IMR-90 (cell line): ENCODE measurements at regions not wholly inside any gene's neighbourhood (a gene's known extent, or its start where the extent isn't known, plus 50 kb on each side); places are given as distances from the start of the nearest gene placed in this dataset.

Experiments
- ATAC-seq: fragments of 200-7000 bp; cut with Tn5 transposase; 2 replicates; pipeline ENCODE4 v1.9.1; 2020; ENCODE audit warnings: low read depth, mild to moderate bottlenecking, moderate library complexity
- BruUV-seq: library from RNA; stranded (reverse); fragments of 400-500 nt; replicated peaks from 2 replicates; lab custom pipeline; 2021; lab: Mats Ljungman, UMichigan
- CTCF ChIA-PET: fragments of 300-600 bp; formaldehyde crosslinking; extraction: SDS; loops from one replicate; lab custom pipeline; 2021; ENCODE audit warnings: antibody characterized with exemption; lab: Yijun Ruan, JAX
- POLR2A ChIA-PET: fragments of 300-600 bp; sonication (Branson Sonifier 250); formaldehyde crosslinking; loops from one replicate; lab custom pipeline; 2022; ENCODE audit warnings: antibody characterized with exemption; ENCODE audit not compliant: unreplicated experiment; lab: Charles Lee
- DNase-seq: peaks from one replicate; pipeline ENCODE4 v3.0.0; 2013
- H2AFZ ChIP-seq: replicated peaks from 2 replicates; pipeline ENCODE3; 2013; ENCODE audit warnings: low read length, mild to moderate bottlenecking; ENCODE audit not compliant: poor library complexity
- H2AK5ac ChIP-seq: 2 replicates; pipeline ENCODE4 v1.6.1; 2013; ENCODE audit warnings: low read depth, low read length, inconsistent platforms
- H2AK9ac ChIP-seq: replicated peaks from 2 replicates; pipeline ENCODE3; 2013; ENCODE audit warnings: mild to moderate bottlenecking, low read depth, low read length, moderate library complexity; ENCODE audit not compliant: poor library complexity
- H2BK120ac ChIP-seq: 2 replicates; pipeline ENCODE4 v1.6.1; 2013; ENCODE audit warnings: low read depth, low read length, inconsistent platforms
- H2BK15ac ChIP-seq: 3 replicates; pipeline ENCODE4 v1.6.1; 2013; ENCODE audit warnings: low read depth, low read length, inconsistent platforms
- H2BK20ac ChIP-seq: 2 replicates; pipeline ENCODE4 v1.6.1; 2013; ENCODE audit warnings: low read depth, mild to moderate bottlenecking, inconsistent platforms, low read length, moderate library complexity
- H2BK5ac ChIP-seq: 2 replicates; pipeline ENCODE4 v1.6.1; 2013; ENCODE audit warnings: mild to moderate bottlenecking, low read depth, low read length, inconsistent platforms; ENCODE audit not compliant: poor library complexity, severe bottlenecking
- H3K14ac ChIP-seq: replicated peaks from 2 replicates; pipeline ENCODE4 v1.6.1; 2013; ENCODE audit warnings: low read depth, low read length, inconsistent platforms
- H3K18ac ChIP-seq: 2 replicates; pipeline ENCODE4 v1.6.1; 2013; ENCODE audit warnings: low read depth, low read length, control low read depth
- H3K23ac ChIP-seq: 2 replicates; pipeline ENCODE4 v1.6.1; 2013; ENCODE audit warnings: low read depth, low read length, inconsistent platforms
- H3K27ac ChIP-seq: 2 replicates; pipeline ENCODE4 v1.5.1; 2013; ENCODE audit warnings: mild to moderate bottlenecking, control low read depth, low read length; ENCODE audit not compliant: insufficient read depth
- H3K27me3 ChIP-seq: 2 replicates; pipeline ENCODE4 v1.6.1; 2013; ENCODE audit warnings: low read length; ENCODE audit not compliant: control insufficient read depth, insufficient read depth
- H3K36me3 ChIP-seq: 2 replicates; pipeline ENCODE4 v1.6.1; 2013; ENCODE audit warnings: low read length, mixed read lengths; ENCODE audit not compliant: control insufficient read depth, insufficient read depth
- H3K4ac ChIP-seq: 2 replicates; pipeline ENCODE4 v1.6.1; 2013; ENCODE audit warnings: low read depth, low read length, inconsistent platforms
- H3K4me1 ChIP-seq: 2 replicates; pipeline ENCODE4 v1.6.1; 2013; ENCODE audit warnings: low read length, mixed read lengths; ENCODE audit not compliant: control insufficient read depth, insufficient read depth
- H3K4me2 ChIP-seq: 2 replicates; pipeline ENCODE4 v1.6.1; 2013; ENCODE audit warnings: low read depth, mild to moderate bottlenecking, control low read depth, low read length, moderate library complexity
- H3K4me3 ChIP-seq: 2 replicates; pipeline ENCODE4 v1.5.1; 2013; ENCODE audit warnings: low read depth, mild to moderate bottlenecking, control low read depth, low read length, moderate library complexity; ENCODE audit not compliant: insufficient read depth
- H3K56ac ChIP-seq: 2 replicates; pipeline ENCODE4 v1.6.1; 2013; ENCODE audit warnings: low read length, inconsistent platforms; ENCODE audit not compliant: insufficient read depth; ENCODE audit errors: extremely low read depth
- H3K79me1 ChIP-seq, 2 experiments: 2 replicates each; pipeline ENCODE4 v1.6.1; 2013; ENCODE audit warnings: low read length in 2 of 2, inconsistent platforms in 1 of 2, low read depth in 1 of 2
- H3K9ac ChIP-seq: 2 replicates; pipeline ENCODE4 v1.6.1; 2013; ENCODE audit warnings: low read depth, low read length, control low read depth
- H3K9me1 ChIP-seq: 2 replicates; pipeline ENCODE4 v1.6.1; 2013; ENCODE audit warnings: low read length, inconsistent platforms; ENCODE audit not compliant: insufficient read depth
- H3K9me3 ChIP-seq: 2 replicates; pipeline ENCODE4 v1.6.1; 2013; ENCODE audit warnings: low read length; ENCODE audit not compliant: control insufficient read depth, insufficient read depth
- H4K20me1 ChIP-seq: 2 replicates; pipeline ENCODE4 v1.6.1; 2013; ENCODE audit warnings: low read length, inconsistent platforms; ENCODE audit not compliant: insufficient read depth
- H4K5ac ChIP-seq: 2 replicates; pipeline ENCODE4 v1.6.1; 2013; ENCODE audit warnings: mild to moderate bottlenecking, low read depth, low read length, control low read depth
- H4K8ac ChIP-seq, 2 experiments: 2 replicates each; pipeline ENCODE4 v1.6.1; 2013; ENCODE audit warnings: low read depth in 2 of 2, low read length in 2 of 2, control low read depth in 1 of 2, inconsistent platforms in 1 of 2
- H4K91ac ChIP-seq: 2 replicates; pipeline ENCODE4 v1.6.1; 2013; ENCODE audit warnings: low read depth, low read length, inconsistent platforms; ENCODE audit not compliant: insufficient read depth
- BHLHE40 ChIP-seq: fragments of 150-350 bp; IDR thresholded peaks from 2 replicates; pipeline ENCODE4 v1.6.1; 2016; ENCODE audit warnings: mild to moderate bottlenecking, low read depth, low read length
- CEBPB ChIP-seq: IDR thresholded peaks from 2 replicates; pipeline ENCODE4 v1.6.1; 2012; ENCODE audit warnings: low read depth, low read length, improper control_type of control experiment
- CHD1 ChIP-seq: IDR thresholded peaks from 2 replicates; pipeline ENCODE4 v1.6.1; 2012; ENCODE audit warnings: low read depth, low read length, improper control_type of control experiment
- CTCF ChIP-seq: conservative IDR thresholded peaks from 2 replicates; pipeline ENCODE4 v1.5.1; 2012; ENCODE audit warnings: mild to moderate bottlenecking, low read depth, low read length, improper control_type of control experiment
- ELK1 ChIP-seq: fragments of 150-350 bp; IDR thresholded peaks from 2 replicates; pipeline ENCODE4 v1.6.1; 2016; ENCODE audit warnings: low read depth, mild to moderate bottlenecking, low read length, moderate library complexity, borderline replicate concordance
- MAFK ChIP-seq: IDR thresholded peaks from 2 replicates; pipeline ENCODE4 v1.6.1; 2012; ENCODE audit warnings: low read depth, low read length, improper control_type of control experiment
- MXI1 ChIP-seq: IDR thresholded peaks from 2 replicates; pipeline ENCODE4 v1.6.1; 2012; ENCODE audit warnings: low read depth, mild to moderate bottlenecking, low read length, moderate library complexity, borderline replicate concordance
- NFE2L2 ChIP-seq: fragments of 150-350 bp; IDR thresholded peaks from 2 replicates; pipeline ENCODE4 v1.6.1; 2016; ENCODE audit warnings: low read depth, mild to moderate bottlenecking, low read length
- POLR2A ChIP-seq: IDR thresholded peaks from 2 replicates; pipeline ENCODE4 v1.6.1; 2012; ENCODE audit warnings: mild to moderate bottlenecking, low read depth, low read length
- RAD21 ChIP-seq: IDR thresholded peaks from 2 replicates; pipeline ENCODE4 v1.6.1; 2012; ENCODE audit warnings: low read length, improper control_type of control experiment
- RCOR1 ChIP-seq: IDR thresholded peaks from 2 replicates; pipeline ENCODE4 v1.6.1; 2012; ENCODE audit warnings: mild to moderate bottlenecking, low read length, improper control_type of control experiment; ENCODE audit not compliant: insufficient replicate concordance
- RFX5 ChIP-seq: IDR thresholded peaks from 2 replicates; pipeline ENCODE4 v1.8.0; 2012; ENCODE audit warnings: low read depth, mild to moderate bottlenecking, low read length, moderate library complexity
- SMC3 ChIP-seq: fragments of 150-350 bp; IDR thresholded peaks from 2 replicates; pipeline ENCODE4 v1.6.1; 2016; ENCODE audit warnings: low read depth, mild to moderate bottlenecking, antibody characterized with exemption, low read length, moderate library complexity
- USF2 ChIP-seq: fragments of 150-350 bp; IDR thresholded peaks from 2 replicates; pipeline ENCODE4 v1.6.1; 2017; ENCODE audit warnings: mild to moderate bottlenecking, antibody characterized with exemption, low read length, low read depth
- WGBS, 2 experiments: methylation state at CpG; one replicate each; pipeline versions ENCODE4 v1.1.5 to v1.1.7; 2013; ENCODE audit warnings: missing lambda C conversion rate in 2 of 2; ENCODE audit not compliant: insufficient read length in 1 of 2; ENCODE audit errors: extremely low coverage in 2 of 2; 5-methylcytosine and 5-hydroxymethylcytosine counted together
- dilution Hi-C: fragments of 300-500 bp; cut with HindIII; formaldehyde crosslinking; loops from one replicate; pipeline ENCODE4 v1.14.3; 2018; ENCODE audit warnings: low sequenced_read_pairs; ENCODE audit not compliant: unreplicated experiment
- in situ Hi-C: fragments of 300-500 bp; cut with MboI; formaldehyde crosslinking; loops from 3 replicates; pipeline ENCODE4 v1.14.3; 2019; ENCODE audit warnings: low sequenced_read_pairs, inconsistent platforms, mixed read lengths
- intact Hi-C: fragments of 100-400 bp; cut with micrococcal nuclease; formaldehyde crosslinking; loops from 2 replicates; pipeline ENCODE4 v1.10.0; 2022

- H3K4ac ChIP-seq = peak overlapping the region; percentile 25; the same call in 1 of the 2 replicates
- no peak overlapping the region for H3K27ac ChIP-seq
- peak overlapping the region; percentile 57 for H2BK5ac ChIP-seq
- no peak overlapping the region for H2AK5ac ChIP-seq
- no peak overlapping the region for H3K14ac ChIP-seq
- ATAC-seq (peak; percentile 77), DNase-seq (peak; percentile 47)
- no peaks in the 10 kb centered on the region for H3K9me3 ChIP-seq
- no peaks in the 10 kb centered on the region for H3K27me3 ChIP-seq
- no peak overlapping the region for H2AK9ac ChIP-seq
- no peak overlapping the region for H3K9ac ChIP-seq
- no peak overlapping the region for H2AFZ ChIP-seq
- H3K4me2 ChIP-seq = no peak overlapping the region
- H3K18ac ChIP-seq = no peak overlapping the region
- CTCF ChIA-PET = no interaction called here
- dilution Hi-C loops (no loop called here), intact Hi-C loops (no loop called here), in situ Hi-C loops (no loop called here)
- no peak overlapping the region for H3K23ac ChIP-seq
- no peak overlapping the region for H3K56ac ChIP-seq
- 0% methylated on average over 1 of the region's 3 CpGs; no CpG with 5 or more reads in 1 of the 2 experiments for WGBS, 2 experiments
- H3K79me1 ChIP-seq = 0 out of 4 replicates have a peak, but pooled peaks cover 0 to 2% of the 10 kb centered on the region in 2 experiments
- TF ChIP-seq SMC3 = no peak
- TF ChIP-seq RAD21 = no peak
- no peak for TF ChIP-seq MAFK
- TF ChIP-seq RFX5 = no peak
- no peak for TF ChIP-seq CEBPB
- no peak for TF ChIP-seq POLR2A
- TF ChIP-seq CTCF = no peak
- no peak for TF ChIP-seq ELK1
- no peak for TF ChIP-seq MXI1
- no peak for TF ChIP-seq CHD1
- no peak for TF ChIP-seq USF2
- no peak for TF ChIP-seq BHLHE40
- no peak for TF ChIP-seq NFE2L2
- TF ChIP-seq RCOR1 = no peak
- no peak overlapping the region for H3K4me3 ChIP-seq
- H3K36me3 ChIP-seq = no peaks in the 10 kb centered on the region
- H4K91ac ChIP-seq = 0 out of 2 replicates have a peak overlapping the region, but pooled peaks have one; percentile 36
- no peaks in the 10 kb centered on the region for H4K20me1 ChIP-seq
- H4K8ac ChIP-seq = no peak overlapping the region
- H2BK120ac ChIP-seq = 0 out of 2 replicates have a peak overlapping the region, but pooled peaks have one; percentile 36
- H3K4me1 ChIP-seq = no peaks in the 10 kb centered on the region
- H3K9me1 ChIP-seq = no peaks in the 10 kb centered on the region
- H2BK20ac ChIP-seq = no peak overlapping the region; the same call in 1 of the 2 replicates
- POLR2A ChIA-PET = no interaction called here
- BruUV-seq = no TSS peak
- no peak overlapping the region for H4K5ac ChIP-seq
- 0 out of 3 replicates have a peak overlapping the region, but pooled peaks have one; percentile 43 for H2BK15ac ChIP-seq
Observed at GRCh38 chr3:76497636-76498035, 542.3 kb upstream of the ROBO2 start.
